HG03064 (cell line): ENCODE measurements at regions not wholly inside any gene's neighbourhood (a gene's known extent, or its start where the extent isn't known, plus 50 kb on each side); places are given as distances from the start of the nearest gene placed in this dataset.
"Not testable (repeated sequence)": the region's sequence is repeated elsewhere in the genome, so short reads cannot be mapped to it uniquely, and the experiment has no call there.

Experiments used
- ATAC-seq: cut with Tn5 transposase; IDR thresholded peaks from one replicate; pipeline ENCODE4 v1.9.1; 2021; ENCODE audit warnings: low read depth; ENCODE audit not compliant: unreplicated experiment

GRCh38 chr7:34330308-34330707, 327.7 kb upstream of the NPSR1 start:
- no peak for ATAC-seq

GRCh38 chr7:34331102-34331501, 326.9 kb upstream of the NPSR1 start:
- no peak for ATAC-seq

GRCh38 chr7:34332006-34332405, 326.0 kb upstream of the NPSR1 start:
- ATAC-seq, result no peak

GRCh38 chr7:34333184-34333583, 324.8 kb upstream of the NPSR1 start:
- no peak for ATAC-seq

GRCh38 chr7:34333925-34334324, 324.1 kb upstream of the NPSR1 start:
- no peak for ATAC-seq

- ATAC-seq, result no peak
These were observed 320.9 kb upstream of the NPSR1 start for GRCh38 chr7:34337163-34337562.

- no peak for ATAC-seq
These were observed 319.0 kb upstream of the NPSR1 start for GRCh38 chr7:34338961-34339526.

GRCh38 chr7:34341326-34341725, 316.7 kb upstream of the NPSR1 start:
- ATAC-seq, result no peak

GRCh38 chr7:34342387-34342786, 315.6 kb upstream of the NPSR1 start:
- ATAC-seq, result no peak

- no peak for ATAC-seq
These were observed 314.4 kb upstream of the NPSR1 start for GRCh38 chr7:34343667-34344066.

- ATAC-seq, result no peak
These were observed 304.0 kb upstream of the NPSR1 start for GRCh38 chr7:34354011-34354410.

- ATAC-seq, result no peak
These were observed 303.1 kb upstream of the NPSR1 start for GRCh38 chr7:34354899-34355298.

- ATAC-seq, result no peak
These were observed 300.9 kb upstream of the NPSR1 start for GRCh38 chr7:34357068-34357467.

GRCh38 chr7:34357946-34358345, 300.1 kb upstream of the NPSR1 start:
- ATAC-seq, result no peak

GRCh38 chr7:34358578-34358977, 299.4 kb upstream of the NPSR1 start:
- not testable (repeated sequence) for ATAC-seq

- ATAC-seq, result no peak
These were observed 296.3 kb upstream of the NPSR1 start for GRCh38 chr7:34361663-34362250.

- ATAC-seq, result no peak
These were observed 295.4 kb upstream of the NPSR1 start for GRCh38 chr7:34362621-34363020.

GRCh38 chr7:34364130-34364529, 293.9 kb upstream of the NPSR1 start:
- no peak for ATAC-seq

- ATAC-seq, result no peak
These were observed 293.0 kb upstream of the NPSR1 start for GRCh38 chr7:34365011-34365410.

GRCh38 chr7:34365611-34366010, 292.4 kb upstream of the NPSR1 start:
- no peak for ATAC-seq

GRCh38 chr7:34371922-34372321, 286.1 kb upstream of the NPSR1 start:
- ATAC-seq, result no peak

- no peak for ATAC-seq
These were observed 284.1 kb upstream of the NPSR1 start for GRCh38 chr7:34373940-34374339.
